ENCODE measurements at regions not wholly inside any gene's neighbourhood (a gene's known extent, or its start where the extent isn't known, plus 50 kb on each side); places are given as distances from the start of the nearest gene placed in this dataset.

GRCh38 chr19:20858861-20859260, 64.2 kb upstream of the ZNF85 start:
- Histone ChIP-seq H3F3A (replicated peaks; ENCODE audit: low read depth) (no peaks in the 10 kb centered on the region), H3K4me3 (no peak overlapping the region), H3K36me3 (ENCODE audit: insufficient read depth) (no peaks in the 10 kb centered on the region), H3K79me2 (replicated peaks; ENCODE audit: insufficient read depth) (no peaks in the 10 kb centered on the region), H3K4me2 (no peak overlapping the region), H4K20me1 (replicated peaks; ENCODE audit: insufficient read depth) (no peaks in the 10 kb centered on the region), H3K9me2 (ENCODE audit: insufficient read depth) (no peaks in the 10 kb centered on the region), H3K27me3 (ENCODE audit: insufficient read depth) (no peaks in the 10 kb centered on the region), H2AFZ (peak overlapping the region; percentile 4; the same call in 1 of the 2 replicates), H3K27ac (ENCODE audit: low read depth) (no peak overlapping the region), H3K4me1 (ENCODE audit: insufficient read depth) (no peaks in the 10 kb centered on the region)
- H3K36me3 Mint-ChIP-seq (ENCODE audit: low read depth) = peaks cover 32% of the 10 kb centered on the region
- TF ChIP-seq CTCF (conservative IDR thresholded peaks at IDR 0.05; ENCODE audit: low read depth in 2 of 2) (no peak), STAT1 (IDR thresholded peaks at IDR 0.05; ENCODE audit: unreplicated experiment) (no peak), ZNF114 (CRISPR knock-in tag; IDR thresholded peaks at IDR 0.05) (no peak), EZH2 (IDR thresholded peaks at IDR 0.05; ENCODE audit: low read depth, unreplicated experiment) (no peak), ZNF462 (CRISPR knock-in tag; IDR thresholded peaks at IDR 0.05) (no peak), POLR2AphosphoS5 (IDR thresholded peaks at IDR 0.05; ENCODE audit: low read depth) (no peak), CREB1 (CRISPR knock-in tag; IDR thresholded peaks at IDR 0.05; ENCODE audit: low read depth) (no peak), ETS1 (IDR thresholded peaks at IDR 0.05) (no peak), ZNF331 (CRISPR knock-in tag; IDR thresholded peaks at IDR 0.05; ENCODE audit: low read depth) (no peak), JUNB (IDR thresholded peaks at IDR 0.05; ENCODE audit: unreplicated experiment) (no peak), NANOG (IDR thresholded peaks at IDR 0.05; ENCODE audit: borderline replicate concordance) (no peak), REST (IDR thresholded peaks at IDR 0.05; ENCODE audit: unreplicated experiment) (no peak), EZH2phosphoT487 (IDR thresholded peaks at IDR 0.05; ENCODE audit: unreplicated experiment) (no peak)
- ATAC-seq (no peak), DNase-seq (ENCODE audit: low spot score) (peak; percentile 58)
- peaks cover 6% of the 10 kb centered on the region for H3K27me3 Mint-ChIP-seq (ENCODE audit: insufficient read depth, low read depth, poor library complexity)
- H3K4me3 Mint-ChIP-seq = no peak overlapping the region
- no peaks in the 10 kb centered on the region for H3K4me1 Mint-ChIP-seq
- no peak overlapping the region for H3K27ac Mint-ChIP-seq
- H3K9me3 Mint-ChIP-seq = peaks cover 90% of the 10 kb centered on the region

All from GM23338 (cell line).